GM18507 (cell line): ENCODE measurements at regions not wholly inside any gene's neighbourhood (a gene's known extent, or its start where the extent isn't known, plus 50 kb on each side); places are given as distances from the start of the nearest gene placed in this dataset.

Source experiments
- DNase-seq: peaks from one replicate; pipeline ENCODE4 v3.0.0; 2011; ENCODE audit warnings: low read depth; ENCODE audit not compliant: insufficient read length; ENCODE audit errors: extremely low spot score
- FAIRE-seq: peaks from 2 replicates; lab custom pipeline; 2011; peaks lifted over from hg19 to GRCh38; lab: Jason Lieb, UNC

DNA sequence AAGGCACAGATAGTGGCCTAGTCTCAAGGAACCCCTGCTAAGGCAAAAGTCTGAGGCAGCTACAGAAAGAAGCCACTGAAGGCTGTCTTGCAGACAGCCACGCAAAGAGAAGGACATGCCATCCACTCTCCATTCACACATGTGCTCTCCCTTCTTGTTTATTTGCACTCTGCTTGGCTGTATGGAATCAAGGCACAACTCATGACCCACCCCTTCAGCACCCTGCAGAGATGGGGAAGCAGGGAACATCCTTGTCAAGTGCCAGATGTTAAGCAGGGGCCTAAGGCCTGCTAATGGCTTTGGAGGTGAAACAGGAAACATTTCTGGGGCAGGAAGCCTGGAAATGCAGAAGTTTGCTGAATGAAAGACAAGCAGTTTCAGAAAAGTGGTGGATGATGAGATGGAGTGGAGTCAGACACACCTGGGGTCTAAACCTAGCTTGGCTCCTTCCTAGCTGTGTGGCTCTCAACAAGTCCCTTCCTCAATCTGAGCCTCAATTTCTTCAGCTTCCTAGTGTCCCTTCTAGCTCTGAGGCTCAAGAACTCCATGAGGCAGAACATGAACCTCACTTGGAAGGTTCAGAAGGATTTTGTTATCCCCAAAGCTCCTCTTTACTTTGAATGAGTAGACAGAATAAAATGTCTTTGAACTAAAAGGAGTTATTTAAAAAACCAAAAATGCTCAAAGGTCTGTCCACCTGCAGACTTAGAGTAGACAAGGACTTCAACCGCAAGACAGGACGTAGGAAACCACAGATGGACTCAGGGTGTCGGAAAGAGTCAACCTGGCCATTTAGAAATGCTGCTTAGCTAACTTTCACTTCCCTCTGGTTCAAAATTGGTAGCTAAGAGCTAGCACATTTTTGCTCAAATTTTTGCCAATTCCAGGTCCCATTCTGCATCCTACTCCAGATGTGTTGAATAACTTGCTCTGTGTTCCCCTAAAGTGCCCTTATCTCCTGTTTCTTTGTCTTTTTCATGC lies 283.1 kb downstream of the PLPP3 start:
- DNase-seq (no peak), FAIRE-seq (no peak)

DNA sequence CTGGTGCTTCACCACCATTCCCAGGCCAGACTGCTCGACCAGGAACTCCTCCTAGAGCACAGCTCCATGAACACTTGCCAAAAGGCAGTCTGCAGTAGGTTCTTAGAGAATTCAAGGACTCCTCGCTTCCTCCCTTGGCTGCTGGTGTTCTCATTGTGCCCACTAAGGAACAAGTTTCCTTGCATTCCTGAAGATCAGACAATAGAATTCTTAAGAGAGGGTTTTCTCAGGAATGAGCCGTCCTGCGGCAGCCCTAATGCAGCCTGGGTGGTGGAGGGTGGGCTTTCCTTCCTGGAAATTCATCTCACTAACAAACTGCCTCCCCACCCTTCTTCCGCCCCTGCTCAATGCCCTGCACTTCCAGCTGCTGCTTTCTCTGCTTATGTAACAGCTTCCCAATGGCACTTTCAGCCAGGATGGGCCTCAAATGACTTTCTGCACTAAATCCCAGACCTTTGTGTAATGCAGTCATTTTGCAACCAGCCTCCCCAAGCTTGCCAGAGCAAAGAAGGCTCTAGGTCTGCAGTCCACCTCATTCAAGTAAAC lies 287.9 kb downstream of the PLPP3 start:
- no peak for DNase-seq
- FAIRE-seq = no peak

DNA sequence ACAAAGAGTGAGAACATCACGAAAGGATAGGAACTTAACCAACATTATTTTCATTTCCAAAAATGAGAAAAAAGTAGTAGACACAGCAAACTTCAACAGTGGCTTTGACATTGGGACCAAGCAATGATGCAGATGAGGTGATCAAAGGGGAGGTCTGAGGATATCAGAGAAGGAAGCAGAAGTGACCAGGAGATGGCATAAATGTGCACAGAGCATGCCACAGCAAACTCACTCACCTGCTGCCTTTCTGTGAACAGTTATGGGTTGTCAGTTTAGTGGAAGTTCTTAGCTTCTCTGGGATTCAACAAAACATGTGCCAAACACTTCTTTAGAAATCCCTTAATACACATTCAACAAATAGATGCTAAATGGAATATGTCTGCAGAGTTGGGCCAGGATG lies 290.1 kb downstream of the PLPP3 start:
- FAIRE-seq = no peak
- no peak for DNase-seq

DNA sequence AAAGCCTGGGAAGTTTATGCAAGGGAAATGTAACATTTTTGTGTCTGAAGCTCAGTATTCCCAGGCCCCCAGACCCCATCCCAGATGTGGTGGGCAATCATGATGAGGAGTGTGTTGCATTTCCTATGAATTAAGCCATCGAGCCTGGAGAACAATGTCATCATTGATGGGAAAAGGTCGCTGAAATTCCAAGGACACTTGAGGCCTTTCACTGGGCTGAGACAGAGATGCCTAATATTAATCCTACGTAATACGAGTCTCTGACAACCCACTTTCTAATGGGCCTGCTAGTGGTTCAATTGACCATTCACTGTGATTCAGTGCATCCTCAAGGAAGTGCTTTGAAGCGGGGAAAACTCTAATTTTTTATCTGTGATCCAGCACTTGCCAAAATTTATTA lies 291.6 kb downstream of the PLPP3 start:
- DNase-seq = no peak
- FAIRE-seq = no peak

DNA sequence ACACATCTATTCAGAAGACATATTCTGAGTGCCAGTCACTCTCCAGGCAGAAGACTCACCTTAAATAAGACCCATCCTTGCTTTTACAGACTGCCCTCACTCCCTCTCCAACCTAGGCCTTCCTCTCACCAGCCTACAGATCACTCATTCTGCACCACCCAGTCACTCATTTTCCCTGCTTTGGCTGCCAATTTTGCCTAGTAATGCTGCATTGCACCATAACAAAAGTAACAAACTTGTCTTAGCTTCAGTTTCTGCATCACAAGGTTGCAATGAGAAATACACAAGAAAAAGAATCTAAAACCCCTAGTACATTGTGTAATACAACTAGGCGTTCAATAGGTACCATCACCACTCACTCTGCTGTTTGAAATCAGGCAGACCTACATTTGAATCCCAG lies 292.4 kb downstream of the PLPP3 start:
- FAIRE-seq = no peak
- DNase-seq = no peak

DNA sequence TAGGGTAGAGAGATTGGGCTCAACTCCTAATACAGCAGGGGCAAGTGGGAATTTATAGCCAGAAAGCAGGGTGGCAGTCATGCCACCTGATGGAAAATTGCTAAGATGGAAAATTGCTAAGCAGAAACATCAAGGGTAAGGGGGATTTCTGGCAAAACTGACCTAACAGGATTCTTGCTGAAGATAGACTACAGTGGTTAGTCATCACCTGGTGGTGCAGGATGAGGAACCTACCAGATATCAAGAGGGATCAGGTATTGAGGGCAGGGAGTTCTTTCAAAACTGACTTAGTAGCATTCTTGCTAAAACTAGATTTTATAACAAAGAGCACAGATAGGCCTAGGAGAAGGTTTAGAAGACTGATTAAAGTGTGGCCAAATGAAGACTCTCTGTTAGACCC lies 292.9 kb downstream of the PLPP3 start:
- FAIRE-seq (no peak), DNase-seq (no peak)

DNA sequence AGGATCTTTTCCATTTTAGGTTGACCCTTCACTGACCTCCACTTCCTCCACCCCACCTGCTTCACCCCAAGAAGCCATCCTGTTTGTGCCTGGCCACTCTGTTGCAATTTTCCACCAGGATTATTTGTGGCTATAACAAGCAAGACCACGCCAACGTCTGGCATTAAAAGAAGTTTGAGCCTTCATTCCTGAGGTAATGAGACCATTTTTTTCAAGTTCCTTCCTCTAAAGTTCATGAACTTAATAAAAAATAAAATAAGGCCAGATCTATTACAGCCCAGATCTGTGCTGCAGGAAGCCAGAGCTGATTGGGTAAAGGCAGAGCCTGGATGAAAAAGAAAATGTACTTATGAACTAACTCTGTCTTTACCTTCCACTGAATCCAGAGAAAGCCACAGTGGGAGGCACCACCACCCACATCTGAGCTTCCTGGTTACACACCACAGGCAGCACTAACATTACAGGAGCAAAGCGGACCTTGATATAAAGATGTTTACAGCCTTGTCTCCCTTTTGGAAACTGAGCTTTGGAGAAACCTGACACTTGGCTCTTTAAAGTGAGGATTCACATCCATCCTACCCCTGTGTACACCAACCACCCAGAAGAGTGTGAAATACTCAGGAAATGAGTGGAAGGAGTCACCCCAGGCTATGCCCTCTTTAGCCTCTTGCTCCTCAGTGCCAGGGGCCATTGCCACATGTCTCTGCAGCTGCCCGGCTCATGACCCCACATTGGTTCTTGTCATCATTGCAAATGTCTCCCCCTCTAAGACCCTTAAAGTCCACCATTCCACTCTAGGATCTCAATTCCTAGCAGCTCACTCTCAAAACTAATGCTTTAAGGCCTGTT lies 293.6 kb downstream of the PLPP3 start:
- DNase-seq = no peak
- FAIRE-seq = no peak

DNA sequence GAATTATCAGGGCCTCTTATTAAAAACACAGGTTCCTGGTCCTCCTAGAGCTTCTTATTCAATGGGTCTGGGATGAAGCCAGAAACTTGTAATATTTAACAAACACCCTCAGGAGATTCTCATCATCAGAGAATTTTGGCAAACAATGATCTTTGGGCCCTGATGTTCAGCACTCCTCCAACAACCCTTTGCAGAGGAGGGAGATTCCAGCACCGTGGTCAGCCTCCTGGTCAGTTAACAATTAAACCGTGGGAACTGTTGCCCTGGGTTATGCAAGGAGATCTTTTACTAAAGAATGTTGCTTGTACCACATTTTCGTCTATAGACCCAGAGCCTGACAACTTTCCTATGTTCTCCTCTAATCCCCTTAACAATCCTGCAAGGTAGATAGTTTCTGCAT lies 294.4 kb downstream of the PLPP3 start:
- DNase-seq (no peak), FAIRE-seq (no peak)

DNA sequence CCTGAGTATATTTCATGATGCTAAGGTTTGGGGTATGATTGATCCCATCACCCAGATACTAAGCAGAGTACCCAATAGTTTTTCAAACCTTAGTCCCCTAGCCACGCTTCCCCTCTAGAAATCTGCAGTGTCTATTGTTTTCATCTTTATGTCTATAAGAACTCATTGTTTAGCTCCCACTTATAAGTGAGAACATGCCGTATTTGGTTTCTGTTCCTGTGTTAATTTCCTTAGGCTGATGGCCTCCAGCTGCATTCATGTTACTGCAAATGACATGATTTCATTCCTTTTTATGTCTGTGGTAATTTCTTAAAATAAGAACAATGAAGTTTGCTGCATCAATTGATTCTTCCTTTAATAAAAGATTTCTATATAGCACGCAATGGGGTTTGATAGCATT lies 301.3 kb downstream of the PLPP3 start:
- DNase-seq (no peak), FAIRE-seq (no peak)

DNA sequence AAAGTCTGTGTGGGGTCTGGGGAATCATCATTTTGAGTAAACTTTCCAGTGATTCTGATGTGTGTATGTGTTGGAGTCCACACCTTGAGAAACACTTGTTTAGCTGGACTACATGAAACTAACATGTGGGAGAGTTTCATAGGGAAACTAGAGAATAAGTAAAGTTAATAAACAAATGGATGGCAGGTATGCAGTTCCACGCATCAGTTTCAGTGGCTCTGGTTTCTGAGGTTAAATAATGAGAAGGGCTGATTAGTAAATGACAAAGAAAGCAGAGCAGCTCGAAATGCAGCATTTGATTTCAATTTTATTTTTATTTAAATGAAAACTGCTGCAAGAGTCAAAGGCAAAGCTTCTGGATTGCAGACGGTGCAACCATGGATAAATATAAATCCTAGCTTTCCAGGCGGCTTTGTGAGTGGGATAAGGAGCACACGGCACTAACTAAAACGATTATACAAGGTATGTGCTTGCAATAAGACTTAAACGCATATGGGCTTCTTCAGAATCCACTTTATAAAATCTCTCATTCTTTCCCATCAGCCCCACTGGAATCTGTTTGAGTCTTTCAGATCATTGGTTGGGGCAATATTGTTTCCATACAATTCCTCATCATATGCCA lies 310.7 kb downstream of the PLPP3 start:
- no peak for FAIRE-seq
- no peak for DNase-seq

DNA sequence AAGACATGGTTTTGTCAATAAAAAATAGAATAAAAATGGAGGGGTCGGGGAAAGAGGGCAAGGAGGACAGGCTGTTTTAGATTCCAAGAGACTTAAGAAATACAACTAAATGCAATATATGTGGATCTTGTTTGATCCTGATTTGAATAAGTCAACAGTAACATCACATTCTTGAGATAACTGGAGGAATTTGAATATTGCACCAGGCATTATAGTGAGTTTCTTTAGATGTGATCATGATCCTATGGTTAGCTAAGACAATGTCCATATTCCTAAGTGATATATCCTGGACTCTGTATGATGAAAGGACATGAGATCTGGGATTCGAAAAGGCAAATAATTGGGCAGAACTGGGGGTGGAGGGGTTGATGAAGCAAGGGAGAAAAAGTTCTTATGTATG lies 311.8 kb downstream of the PLPP3 start:
- no peak for FAIRE-seq
- DNase-seq = no peak

DNA sequence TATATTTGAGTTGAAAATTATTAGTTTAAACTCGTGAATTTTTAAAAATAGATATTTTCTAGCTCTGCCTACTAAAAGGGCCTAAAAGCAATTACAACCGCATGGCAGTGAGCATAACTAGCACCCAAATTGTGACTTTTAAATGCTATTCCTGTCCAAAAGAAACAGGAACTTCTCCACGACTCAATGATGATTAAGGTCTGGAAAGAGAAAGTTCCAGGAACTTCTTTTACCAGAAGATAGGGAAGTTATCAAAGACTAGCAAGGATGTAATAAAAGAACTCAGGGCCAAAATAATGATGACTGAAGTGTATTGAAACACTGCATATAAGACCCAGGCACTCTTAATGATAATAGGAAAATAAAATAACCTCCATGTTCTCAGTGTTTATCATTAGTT lies 313.0 kb downstream of the PLPP3 start:
- DNase-seq = no peak
- FAIRE-seq = no peak

DNA sequence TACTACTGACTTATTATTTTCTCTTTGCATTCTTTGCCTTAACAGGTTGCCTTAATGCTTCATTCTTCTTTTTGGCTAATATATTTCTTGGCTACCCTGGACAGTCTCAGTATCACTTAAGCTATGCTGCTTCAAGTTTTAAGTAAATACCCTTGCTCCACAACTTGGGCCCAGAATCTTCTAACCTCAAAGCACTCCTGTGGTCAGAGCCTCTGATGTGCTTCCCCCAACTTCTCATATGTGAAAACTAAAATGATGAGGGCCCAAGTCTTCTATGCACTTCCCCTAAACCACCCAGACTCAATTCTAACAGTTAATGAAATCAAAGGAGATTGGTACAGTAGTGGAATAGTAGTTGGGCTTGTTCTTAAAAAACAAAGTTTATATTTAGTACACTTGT lies 314.1 kb downstream of the PLPP3 start:
- DNase-seq = no peak

DNA sequence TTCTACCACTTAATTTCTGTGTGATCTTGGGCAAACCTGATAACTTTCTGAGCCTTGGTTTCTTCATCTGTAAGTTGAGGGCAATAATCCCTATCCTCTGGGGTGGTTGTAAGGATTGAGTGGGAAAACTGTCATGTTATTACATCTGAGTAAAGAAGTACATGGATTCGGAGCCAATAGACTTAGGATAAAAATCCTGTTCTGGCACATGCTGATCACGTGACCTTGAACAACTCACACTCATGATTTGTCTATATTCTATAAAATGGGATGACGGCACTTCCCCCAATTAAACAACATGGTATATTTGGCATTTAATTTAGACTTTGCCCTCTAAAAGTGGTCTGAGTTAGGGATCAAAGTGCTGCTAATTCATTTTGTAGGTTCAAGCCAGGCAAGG lies 315.5 kb downstream of the PLPP3 start:
- no peak for DNase-seq
- no peak for FAIRE-seq

More for the DNA sequence above, 314.1 kb downstream of the PLPP3 start:
- FAIRE-seq = no peak

DNA sequence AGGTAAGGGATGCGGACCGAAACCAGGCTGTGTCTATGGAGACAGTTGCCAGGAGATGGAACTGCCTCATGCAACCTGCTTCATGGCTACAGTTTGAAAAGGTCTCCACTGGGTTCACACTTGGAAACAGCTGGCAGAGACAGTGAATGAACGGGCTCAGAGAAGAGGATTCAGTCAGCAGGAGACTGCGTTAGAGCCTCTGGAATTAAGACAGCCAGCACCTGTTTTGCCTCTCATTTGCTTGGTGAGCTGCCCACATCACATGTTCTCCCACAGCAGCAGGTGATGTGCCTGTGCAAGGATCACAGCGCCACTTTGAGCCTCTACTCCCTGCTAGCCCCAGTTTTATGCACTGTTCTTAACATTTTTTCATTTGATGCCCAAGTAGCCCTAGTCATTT lies 321.0 kb downstream of the PLPP3 start:
- no peak for DNase-seq

DNA sequence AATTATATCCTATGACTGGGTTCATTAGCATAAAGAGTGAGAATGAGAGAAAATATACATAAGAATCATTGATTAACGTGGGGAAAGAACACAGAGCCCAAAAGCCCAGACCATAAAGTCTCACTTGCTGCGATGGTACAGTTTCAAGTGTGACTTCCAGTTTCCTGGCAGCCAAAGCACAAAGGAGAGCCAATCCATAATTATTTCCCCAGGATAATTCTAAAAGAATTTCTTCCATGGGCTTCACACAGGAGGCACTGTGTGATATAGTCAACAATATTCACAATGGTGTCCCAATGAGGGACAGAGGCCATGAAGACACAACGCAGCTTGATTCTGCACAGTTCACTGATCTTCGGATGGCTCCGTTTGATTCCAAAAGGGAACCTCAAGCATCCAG lies 321.6 kb downstream of the PLPP3 start:
- FAIRE-seq = no peak
- no peak for DNase-seq

More for the DNA sequence above, 321.0 kb downstream of the PLPP3 start:
- no peak for FAIRE-seq

DNA sequence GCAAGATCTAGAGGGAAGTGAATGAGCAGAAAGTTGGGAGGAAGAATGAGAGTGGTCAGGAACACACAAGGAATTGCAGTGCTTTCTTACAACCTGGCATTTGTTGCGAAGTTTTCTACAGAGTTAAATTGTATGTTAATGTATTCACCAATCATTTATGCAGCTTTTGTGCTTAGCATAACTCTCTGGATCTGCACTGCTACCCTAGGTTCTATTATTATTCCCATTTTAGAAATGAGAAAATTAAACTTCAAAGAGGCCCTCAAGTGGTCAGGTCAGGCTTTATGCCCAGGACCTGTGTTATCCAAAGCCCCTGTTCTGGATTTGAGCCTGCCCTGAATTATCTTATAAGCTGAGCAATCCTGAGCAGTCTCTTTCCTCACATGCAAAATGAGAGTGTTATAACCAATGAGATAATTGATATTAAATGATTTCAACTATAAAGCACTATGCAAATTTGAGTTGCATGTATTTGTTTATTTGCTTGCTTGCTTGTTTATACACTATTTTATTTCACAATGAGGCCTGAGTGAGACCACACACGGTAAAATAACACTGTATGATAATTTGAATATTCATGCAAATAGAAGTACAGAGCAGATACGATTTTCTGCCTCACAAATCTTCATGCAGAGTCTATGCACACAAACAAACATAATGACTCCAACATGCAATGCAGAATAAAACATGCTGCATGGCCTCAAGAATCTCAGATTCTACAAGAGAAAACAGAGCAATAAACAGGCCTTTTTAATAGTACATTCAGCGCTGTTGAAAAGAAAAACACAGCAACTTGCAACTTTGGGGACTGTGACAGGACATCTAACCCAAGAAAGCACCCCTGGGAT lies 323.0 kb downstream of the PLPP3 start:
- no peak for DNase-seq
- FAIRE-seq = no peak

DNA sequence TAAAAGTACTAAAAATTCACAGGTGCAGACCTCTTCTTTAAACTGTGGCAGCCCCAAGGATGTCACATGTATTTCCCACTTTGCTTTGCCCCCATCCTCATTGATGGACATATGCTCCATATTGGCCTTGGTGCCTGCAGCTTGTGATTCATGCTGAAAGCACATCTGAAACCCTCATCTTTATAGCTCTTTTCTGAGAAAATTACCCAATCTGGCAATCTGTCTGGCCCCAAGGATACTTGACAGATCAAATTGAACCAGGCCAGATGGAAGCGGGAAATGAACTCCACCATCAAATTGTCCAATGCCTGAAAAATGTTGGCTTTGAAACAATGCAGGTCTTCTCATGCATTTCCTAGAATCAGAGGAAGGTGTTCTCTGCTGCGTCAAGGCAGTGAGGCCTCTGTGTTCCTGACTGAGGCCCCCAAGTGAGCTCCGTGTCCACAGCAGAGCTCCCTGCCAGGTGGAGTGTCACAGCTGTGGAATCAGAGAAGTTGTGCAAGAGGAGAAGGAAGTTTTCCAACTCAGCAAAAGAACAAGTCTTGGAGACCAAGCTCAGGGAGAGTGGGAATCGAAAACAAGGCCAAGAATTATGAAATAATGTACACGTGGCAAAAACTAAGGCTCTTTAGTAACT lies 323.7 kb downstream of the PLPP3 start:
- DNase-seq (no peak), FAIRE-seq (no peak)

DNA sequence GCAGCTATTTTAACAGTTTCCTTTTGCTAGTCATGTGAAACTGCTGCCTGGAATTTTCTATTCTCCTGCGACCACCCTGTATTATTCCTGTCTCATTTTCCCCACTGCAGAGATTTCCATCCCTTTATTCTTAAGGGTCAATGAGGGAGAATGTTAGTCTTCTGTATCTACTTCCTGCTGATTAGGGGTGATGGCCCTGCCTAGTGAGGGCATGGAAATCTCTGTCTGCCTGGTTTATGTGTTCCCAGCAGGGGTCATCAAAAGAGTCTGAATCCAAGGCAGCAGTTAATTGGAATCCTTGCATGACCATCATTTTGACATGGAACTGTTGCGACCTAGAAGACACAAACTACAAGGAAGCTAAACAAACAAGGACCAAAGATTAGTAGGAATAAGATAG lies 325.2 kb downstream of the PLPP3 start:
- DNase-seq (no peak), FAIRE-seq (no peak)
